H1 (cell line): ENCODE measurements at regions not wholly inside any gene's neighbourhood (a gene's known extent, or its start where the extent isn't known, plus 50 kb on each side); places are given as distances from the start of the nearest gene placed in this dataset.

Experiments used
- CTCF ChIA-PET: fragments of 300-600 bp; sonication (Branson Sonifier 250); formaldehyde crosslinking; loops from one replicate; lab custom pipeline; 2021; ENCODE audit not compliant: partially characterized antibody; lab: Charles Lee
- POLR2A ChIA-PET: fragments of 300-600 bp; sonication (Branson Sonifier 250); formaldehyde crosslinking; loops from one replicate; lab custom pipeline; 2021; ENCODE audit warnings: inconsistent platforms; ENCODE audit not compliant: partially characterized antibody; lab: Charles Lee
- DNase-seq, 2 experiments: peaks; one replicate each; pipeline versions ENCODE4 v3.0.0 to v3.0.0-alpha.2; 2010 to 2022; ENCODE audit warnings: low spot score in 2 of 2, low read depth in 1 of 2, mixed read lengths in 1 of 2
- FAIRE-seq: peaks from 2 replicates; lab custom pipeline; 2011; peaks lifted over from hg19 to GRCh38; lab: Jason Lieb, UNC
- H2AFZ ChIP-seq: 2 replicates; pipeline ENCODE4 v1.8.1; 2012; ENCODE audit warnings: low read length, inconsistent platforms
- H2AK5ac ChIP-seq: 2 replicates; pipeline ENCODE4 v1.6.1; 2013; ENCODE audit warnings: low read depth, low read length
- H2BK120ac ChIP-seq: replicated peaks from 2 replicates; pipeline ENCODE3; 2013; ENCODE audit warnings: low read depth, low read length, inconsistent platforms
- H2BK12ac ChIP-seq: 2 replicates; pipeline ENCODE4 v1.6.1; 2013; ENCODE audit warnings: low read depth, low read length
- H2BK15ac ChIP-seq: 2 replicates; pipeline ENCODE4 v1.6.1; 2013; ENCODE audit warnings: low read length
- H2BK20ac ChIP-seq: 2 replicates; pipeline ENCODE4 v1.6.1; 2013; ENCODE audit warnings: low read length
- H2BK5ac ChIP-seq: 2 replicates; pipeline ENCODE4 v1.6.1; 2013; ENCODE audit warnings: low read depth, low read length
- H3K14ac ChIP-seq: 2 replicates; pipeline ENCODE4 v1.6.1; 2013; ENCODE audit warnings: inconsistent platforms; ENCODE audit not compliant: insufficient read length
- H3K18ac ChIP-seq: 2 replicates; pipeline ENCODE4 v1.6.1; 2013; ENCODE audit warnings: low read length; ENCODE audit errors: extremely low read depth
- H3K23ac ChIP-seq: 2 replicates; pipeline ENCODE4 v1.6.1; 2013; ENCODE audit warnings: inconsistent platforms; ENCODE audit not compliant: insufficient read length
- H3K23me2 ChIP-seq: 2 replicates; pipeline ENCODE4 v1.6.1; 2013; ENCODE audit warnings: low read depth, low read length
- H3K27ac ChIP-seq: 2 replicates; pipeline ENCODE4 v1.6.1; 2011; ENCODE audit warnings: low read depth, low read length, inconsistent platforms
- H3K27me3 ChIP-seq, 4 experiments: replicated peaks in 1 of 4; 1 replicate in 1 of 4; 2 replicates in 3 of 4; pipeline versions ENCODE4 v1.6.1 to v1.8.1; 2011 to 2013; ENCODE audit warnings: low read length in 3 of 4, mild to moderate bottlenecking in 3 of 4, inconsistent platforms in 2 of 4, mixed read lengths in 2 of 4, moderate library complexity in 1 of 4; ENCODE audit not compliant: control insufficient read depth in 3 of 4, insufficient read depth in 3 of 4; ENCODE audit errors: extremely low read depth in 1 of 4
- H3K36me3 ChIP-seq, 4 experiments: 2 replicates each; pipeline versions ENCODE4 v1.6.1 to v1.8.1; 2011 to 2013; ENCODE audit warnings: mild to moderate bottlenecking in 4 of 4, low read length in 3 of 4, moderate library complexity in 2 of 4, control low read depth in 1 of 4, inconsistent platforms in 1 of 4; ENCODE audit not compliant: insufficient read depth in 4 of 4, control insufficient read depth in 2 of 4
- H3K4ac ChIP-seq: replicated peaks from 2 replicates; pipeline ENCODE3; 2013; ENCODE audit warnings: low read length, low read depth, mixed read lengths, inconsistent platforms; ENCODE audit not compliant: insufficient read length
- H3K4me1 ChIP-seq, 4 experiments: replicated peaks in 1 of 4; 1 replicate in 1 of 4; 2 replicates in 3 of 4; pipeline versions ENCODE4 v1.6.1 to v1.8.1; 2011 to 2013; ENCODE audit warnings: low read length in 3 of 4, inconsistent platforms in 2 of 4, mixed read lengths in 1 of 4; ENCODE audit not compliant: insufficient read depth in 4 of 4, control insufficient read depth in 3 of 4
- H3K4me2 ChIP-seq, 2 experiments: 2 replicates each; pipeline versions ENCODE4 v1.6.1 to v1.8.1; 2011 to 2013; ENCODE audit warnings: low read depth in 2 of 2, low read length in 2 of 2, control low read depth in 1 of 2, inconsistent platforms in 1 of 2, mild to moderate bottlenecking in 1 of 2; ENCODE audit not compliant: insufficient read depth in 1 of 2
- H3K4me3 ChIP-seq, 4 experiments: fragments of 200-600, 300-600 bp in 1 of 4; sonication (generic), shearing (Covaris generic), sonication (Bioruptor Twin) in 1 of 4; 2 replicates each; pipeline versions ENCODE4 v1.5.1 to v1.8.1; 2011 to 2016; ENCODE audit warnings: low read length in 4 of 4, low read depth in 3 of 4, control low read depth in 2 of 4, inconsistent platforms in 2 of 4, mild to moderate bottlenecking in 2 of 4, mixed read lengths in 1 of 4, moderate library complexity in 1 of 4; ENCODE audit not compliant: insufficient read depth in 2 of 4; ENCODE audit errors: extremely low read depth in 1 of 4
- H3K56ac ChIP-seq: replicated peaks from 2 replicates; pipeline ENCODE3; 2013; ENCODE audit warnings: low read depth, mild to moderate bottlenecking, mixed read lengths, low read length, inconsistent platforms; ENCODE audit not compliant: insufficient read length
- H3K79me1 ChIP-seq: 2 replicates; pipeline ENCODE4 v1.6.1; 2013; ENCODE audit warnings: low read depth, low read length, control low read depth
- H3K79me2 ChIP-seq, 2 experiments: 2 replicates each; pipeline versions ENCODE4 v1.6.1 to v1.8.1; 2012 to 2013; ENCODE audit warnings: low read length in 2 of 2, mild to moderate bottlenecking in 2 of 2, inconsistent platforms in 1 of 2; ENCODE audit not compliant: insufficient read depth in 2 of 2, control insufficient read depth in 1 of 2
- H3K9ac ChIP-seq, 4 experiments: replicated peaks in 1 of 4; 1 replicate in 1 of 4; 2 replicates in 3 of 4; pipeline versions ENCODE4 v1.6.1 to v1.8.1; 2011 to 2013; ENCODE audit warnings: low read depth in 3 of 4, low read length in 3 of 4, control low read depth in 2 of 4, mild to moderate bottlenecking in 2 of 4, moderate library complexity in 2 of 4, inconsistent platforms in 1 of 4; ENCODE audit errors: extremely low read depth in 1 of 4
- H3K9me3 ChIP-seq, 2 experiments: 2 replicates each; pipeline versions ENCODE4 v1.6.1 to v1.8.1; 2012 to 2013; ENCODE audit warnings: mild to moderate bottlenecking in 2 of 2, moderate library complexity in 2 of 2, control low read depth in 1 of 2, inconsistent platforms in 1 of 2, low read depth in 1 of 2, low read length in 1 of 2, mixed read lengths in 1 of 2; ENCODE audit not compliant: insufficient read depth in 2 of 2
- H4K20me1 ChIP-seq, 2 experiments: replicated peaks in 1 of 2; 2 replicates each; pipeline versions ENCODE3 to v1.8.1; 2011 to 2013; ENCODE audit warnings: inconsistent platforms in 2 of 2, low read length in 2 of 2, mild to moderate bottlenecking in 1 of 2; ENCODE audit not compliant: insufficient read depth in 2 of 2, control insufficient read depth in 1 of 2
- H4K5ac ChIP-seq: 2 replicates; pipeline ENCODE4 v1.6.1; 2013; ENCODE audit warnings: low read length, low read depth, mixed read lengths, inconsistent platforms; ENCODE audit not compliant: insufficient read length
- H4K8ac ChIP-seq: 2 replicates; pipeline ENCODE4 v1.8.0; 2013; ENCODE audit warnings: mild to moderate bottlenecking, moderate library complexity, low read length, inconsistent platforms; ENCODE audit not compliant: insufficient read depth; ENCODE audit errors: extremely low read depth
- H4K91ac ChIP-seq: replicated peaks from 2 replicates; pipeline ENCODE3; 2013; ENCODE audit warnings: low read length, mixed read lengths, inconsistent platforms; ENCODE audit not compliant: insufficient read length
- BACH1 ChIP-seq: IDR thresholded peaks from 2 replicates; pipeline ENCODE4 v1.6.1; 2012; ENCODE audit warnings: low read length, improper control_type of control experiment
- CBX8 ChIP-seq: fragments of 300-800, 300-1000 bp; sonication (generic); IDR thresholded peaks from 2 replicates; pipeline ENCODE4 v1.7.1; 2016; ENCODE audit warnings: low read depth, low read length, borderline replicate concordance
- CTCF ChIP-seq, 3 experiments: IDR thresholded peaks; 1 replicate in 2 of 3; 2 replicates in 1 of 3; pipeline versions ENCODE4 v1.5.1 to v1.6.1; 2011; ENCODE audit warnings: low read length in 3 of 3, mild to moderate bottlenecking in 3 of 3, inconsistent platforms in 2 of 3, low read depth in 1 of 3, moderate library complexity in 1 of 3; ENCODE audit not compliant: insufficient read depth in 1 of 3; ENCODE audit errors: control extremely low read depth in 1 of 3
- EGR1 ChIP-seq: IDR thresholded peaks from 2 replicates; pipeline ENCODE4 v1.6.1; 2011; ENCODE audit warnings: low read depth, low read length, borderline replicate concordance
- EP300 ChIP-seq, 2 experiments: IDR thresholded peaks; 1 replicate in 1 of 2; 2 replicates in 1 of 2; pipeline ENCODE4 v1.6.1; 2011 to 2012; ENCODE audit warnings: low read depth in 2 of 2, low read length in 2 of 2, mild to moderate bottlenecking in 2 of 2, borderline replicate concordance in 1 of 2, inconsistent platforms in 1 of 2, moderate library complexity in 1 of 2
- SIX5 ChIP-seq: IDR thresholded peaks from 2 replicates; pipeline ENCODE4 v1.6.1; 2011; ENCODE audit warnings: mild to moderate bottlenecking, low read depth, low read length
- SP2 ChIP-seq: IDR thresholded peaks from 2 replicates; pipeline ENCODE4 v1.6.1; 2012; ENCODE audit warnings: mild to moderate bottlenecking, low read length, inconsistent platforms
- TAF7 ChIP-seq: optimal IDR thresholded peaks from 2 replicates; pipeline ENCODE3; 2011; ENCODE audit warnings: low read depth, mild to moderate bottlenecking, inconsistent platforms, low read length, moderate library complexity, borderline replicate concordance
- TEAD4 ChIP-seq: IDR thresholded peaks from 2 replicates; pipeline ENCODE4 v1.6.1; 2012; ENCODE audit warnings: low read depth, low read length, inconsistent platforms, mixed read lengths
- WGBS, 2 experiments: shearing (Covaris generic) in 1 of 2; methylation state at CpG; one replicate each; pipeline versions ENCODE4 v1.1.6 to v1.1.7; 2013 to 2015; ENCODE audit warnings: low lambda C conversion rate in 2 of 2, mixed read lengths in 2 of 2, inconsistent platforms in 1 of 2, low coverage in 1 of 2, missing lambda C conversion rate in 1 of 2; ENCODE audit not compliant: insufficient replicate concordance in 2 of 2, insufficient coverage in 1 of 2, insufficient read length in 1 of 2; ENCODE audit errors: extremely low coverage in 1 of 2, missing lambda C conversion rate in 1 of 2; 5-methylcytosine and 5-hydroxymethylcytosine counted together

GRCh38 chr18:59768409-59768808 is 71.2 kb upstream of the CCBE1 start:
- H3K14ac ChIP-seq, result no peak overlapping the region
- H2BK20ac ChIP-seq, result no peak overlapping the region
- no peak overlapping the region for H3K9ac ChIP-seq
- H3K18ac ChIP-seq, result no peak overlapping the region
- no peaks in the 10 kb centered on the region for H3K23me2 ChIP-seq
- no peak overlapping the region for H2BK12ac ChIP-seq
- no peak overlapping the region for H4K91ac ChIP-seq
- no peak overlapping the region for H2BK120ac ChIP-seq
- H3K79me1 ChIP-seq, result no peaks in the 10 kb centered on the region
- POLR2A ChIA-PET, result no interaction called here
- no peak overlapping the region for H2AFZ ChIP-seq
- H3K4me2 ChIP-seq, result no peak overlapping the region
- H3K56ac ChIP-seq, result no peak overlapping the region
- no peak overlapping the region for H2BK15ac ChIP-seq
- CTCF ChIA-PET, result interaction anchor here (3.5 kb wide), 1 partner anchor 14 kb away, joined by 17 read pairs; no protein-coding TSS in a partner anchor
- no peaks in the 10 kb centered on the region for H3K79me2 ChIP-seq
- no peaks in the 10 kb centered on the region for H3K27me3 ChIP-seq
- 88% methylated on average over 1 of the region's 1 CpG; no CpG with 5 or more reads in 1 of the 2 experiments for WGBS, 2 experiments
- H3K27ac ChIP-seq, result no peak overlapping the region
- peaks cover 0 to 3% of the 10 kb centered on the region in 2 experiments; a peak in 1 of 4 replicates for H3K9me3 ChIP-seq
- H2AK5ac ChIP-seq, result no peak overlapping the region
- H3K4me3 ChIP-seq, result no peak overlapping the region
- no peak overlapping the region for H4K5ac ChIP-seq
- H3K4ac ChIP-seq, result no peak overlapping the region
- H2BK5ac ChIP-seq, result no peak overlapping the region
- H4K20me1 ChIP-seq, result no peaks in the 10 kb centered on the region
- no peaks in the 10 kb centered on the region for H3K36me3 ChIP-seq
- no peak overlapping the region for H4K8ac ChIP-seq
- H3K23ac ChIP-seq, result no peak overlapping the region
- FAIRE-seq, result no peak
- DNase-seq, result no peak
- no peaks in the 10 kb centered on the region for H3K4me1 ChIP-seq
- TF ChIP-seq CBX8 (no peak), EGR1 (no peak), EP300 (IDR thresholded peaks at IDR 0.05; ENCODE audit: borderline replicate concordance in 1 of 2, low read depth in 2 of 2, low read length in 2 of 2) (no peak), CTCF (IDR thresholded peaks at IDR 0.05; ENCODE audit: control extremely low read depth in 1 of 3, insufficient read depth in 1 of 3, low read depth in 1 of 3, low read length in 3 of 3) (no peak), SIX5 (no peak), SP2 (no peak), TEAD4 (no peak), BACH1 (no peak), TAF7 (no peak)
